ENCODE measurements at regions not wholly inside any gene's neighbourhood (a gene's known extent, or its start where the extent isn't known, plus 50 kb on each side); places are given as distances from the start of the nearest gene placed in this dataset.

- TF ChIP-seq ZNF570 (CRISPR knock-in tag; IDR thresholded peaks at IDR 0.05; ENCODE audit: borderline replicate concordance): no peak
- no peak for TF ChIP-seq ZNF281 (CRISPR knock-in tag; IDR thresholded peaks at IDR 0.05; ENCODE audit: borderline replicate concordance)
- no peak for TF ChIP-seq DR1 (CRISPR knock-in tag; IDR thresholded peaks at IDR 0.05)
Observed at GRCh38 chr12:74985986-74986319, 223.7 kb downstream of the KCNC2 start (continued).

- H3K4me2 ChIP-seq (ENCODE audit: low read depth, low read length): no peak overlapping the region
- BruUV-seq (replicated peaks): no TSS peak
- H2AFZ ChIP-seq (ENCODE audit: low read length): no peak overlapping the region
- no peaks in the 10 kb centered on the region for H3K9me3 ChIP-seq (ENCODE audit: low read length)
- in situ Hi-C loops (cut with HindIII; ENCODE audit: extremely low pct_ligation_motif_present, low pct_unique_long_range_greater_than_20kb): no loop called here
- no peak overlapping the region for H3K4me3 ChIP-seq (replicated peaks in 1 of 3; ENCODE audit: insufficient read depth in 1 of 3, low read depth in 2 of 3, low read length in 3 of 3)
- H3K9ac ChIP-seq (ENCODE audit: insufficient read depth, low read depth, low read length): no peak overlapping the region
- DNase-seq (ENCODE audit: low spot score) (no peak), ATAC-seq (no peak), FAIRE-seq (no peak)
- ChIA-PET POLR2A (no interaction called here), CTCF (ENCODE audit: low intra/inter-chr PET ratio, low total read pairs) (no interaction called here)
- H3K36me3 ChIP-seq (replicated peaks in 1 of 2; ENCODE audit: control insufficient read depth in 1 of 2, insufficient read depth in 2 of 2, low read length in 2 of 2): no peaks in the 10 kb centered on the region
- TF ChIP-seq SRSF4 (IDR thresholded peaks at IDR 0.05; ENCODE audit: low read depth, low read length, poor library complexity, severe bottlenecking): no peak
- TF ChIP-seq SSRP1 (CRISPR knock-in tag; IDR thresholded peaks at IDR 0.05): no peak
- TF ChIP-seq ZNF513 (CRISPR knock-in tag; conservative IDR thresholded peaks at IDR 0.05): no peak
- TF ChIP-seq SMC3 (IDR thresholded peaks at IDR 0.05; ENCODE audit: low read length): no peak
- TF ChIP-seq ZNF790 (CRISPR knock-in tag; IDR thresholded peaks at IDR 0.05; ENCODE audit: borderline replicate concordance): no peak
- TF ChIP-seq KLF15 (CRISPR knock-in tag; IDR thresholded peaks at IDR 0.05; ENCODE audit: borderline replicate concordance): no peak
- no peak for TF ChIP-seq ZNF567 (CRISPR knock-in tag; IDR thresholded peaks at IDR 0.05; ENCODE audit: borderline replicate concordance)
- TF ChIP-seq MYNN (CRISPR knock-in tag; IDR thresholded peaks at IDR 0.05; ENCODE audit: low read depth): no peak
- TF ChIP-seq THAP11 (CRISPR knock-in tag; IDR thresholded peaks at IDR 0.05): no peak
- TF ChIP-seq HNF4G (IDR thresholded peaks at IDR 0.05; ENCODE audit: borderline replicate concordance, low read depth, low read length): no peak
- TF ChIP-seq HNF4G (CRISPR knock-in tag; IDR thresholded peaks at IDR 0.05; ENCODE audit: borderline replicate concordance, low read depth): no peak
- TF ChIP-seq NFE2L2 (IDR thresholded peaks at IDR 0.05; ENCODE audit: low read length): no peak
- no peak for TF ChIP-seq SYNCRIP (IDR thresholded peaks at IDR 0.05; ENCODE audit: insufficient read depth, low read depth, low read length)
- TF ChIP-seq BHLHE40 (IDR thresholded peaks at IDR 0.05; ENCODE audit: low read length): no peak
- no peak for TF ChIP-seq SMARCE1 (IDR thresholded peaks at IDR 0.05; ENCODE audit: borderline replicate concordance)
- no peak for TF ChIP-seq ZNF225 (CRISPR knock-in tag; IDR thresholded peaks at IDR 0.05)
- no peak for TF ChIP-seq ZNF672 (CRISPR knock-in tag; IDR thresholded peaks at IDR 0.05)
- TF ChIP-seq MIXL1 (CRISPR knock-in tag; IDR thresholded peaks at IDR 0.05): no peak
- no peaks in the 10 kb centered on the region for H4K20me1 ChIP-seq (ENCODE audit: insufficient read depth, low read length)
- H3K27ac ChIP-seq (ENCODE audit: extremely low read length, insufficient read depth, low read length): no peak overlapping the region
- intact Hi-C loops (cut with micrococcal nuclease; ENCODE audit: unreplicated experiment): no loop called here
- no peaks in the 10 kb centered on the region for H3K79me2 ChIP-seq (ENCODE audit: insufficient read depth, low read length)
- H3K27me3 ChIP-seq (ENCODE audit: control insufficient read depth in 1 of 2, insufficient read depth in 2 of 2, low read length in 2 of 2): no peaks in the 10 kb centered on the region; a peak in 1 of 5 replicates
- H3K4me1 ChIP-seq (ENCODE audit: insufficient read depth, low read length): no peaks in the 10 kb centered on the region
Observed at GRCh38 chr12:74988156-74988555, 221.5 kb downstream of the KCNC2 start.

All from HepG2 (cell line).